HG03565 (cell line): ENCODE measurements at regions not wholly inside any gene's neighbourhood (a gene's known extent, or its start where the extent isn't known, plus 50 kb on each side); places are given as distances from the start of the nearest gene placed in this dataset.
"Not testable (repeated sequence)": the region's sequence is repeated elsewhere in the genome, so short reads cannot be mapped to it uniquely, and the experiment has no call there.

Experiments
- ATAC-seq: cut with Tn5 transposase; IDR thresholded peaks from one replicate; pipeline ENCODE4 v1.9.1; 2021; ENCODE audit warnings: mild to moderate bottlenecking, moderate library complexity; ENCODE audit not compliant: unreplicated experiment

GRCh38 chr13:89136678-89137077 lies 1465.5 kb downstream of the SLITRK5 start:
- no peak for ATAC-seq

- no peak for ATAC-seq
Measured at GRCh38 chr13:89150362-89150761, 1479.2 kb downstream of the SLITRK5 start.

- no peak for ATAC-seq
Measured at GRCh38 chr13:89153941-89154340, 1482.8 kb downstream of the SLITRK5 start.

GRCh38 chr13:89163096-89163495 lies 1491.9 kb downstream of the SLITRK5 start:
- ATAC-seq, result no peak

- ATAC-seq, result no peak
Measured at GRCh38 chr13:89165685-89166084, 1494.5 kb downstream of the SLITRK5 start.

GRCh38 chr13:89169951-89170350 lies 1498.8 kb downstream of the SLITRK5 start:
- no peak for ATAC-seq

- ATAC-seq, result no peak
Measured at GRCh38 chr13:89181041-89181440, 1509.9 kb downstream of the SLITRK5 start.

GRCh38 chr13:89199138-89199537 lies 1528.0 kb downstream of the SLITRK5 start:
- ATAC-seq, result no peak

GRCh38 chr13:89204435-89204834 lies 1533.3 kb downstream of the SLITRK5 start:
- no peak for ATAC-seq

- no peak for ATAC-seq
Measured at GRCh38 chr13:89205856-89206520, 1534.8 kb downstream of the SLITRK5 start.

GRCh38 chr13:89212186-89212585 lies 1541.0 kb downstream of the SLITRK5 start:
- ATAC-seq, result no peak

GRCh38 chr13:89214185-89214584 lies 1543.0 kb downstream of the SLITRK5 start:
- no peak for ATAC-seq

- ATAC-seq, result not testable (repeated sequence)
Measured at GRCh38 chr13:89215319-89215718, 1544.1 kb downstream of the SLITRK5 start.

GRCh38 chr13:89217813-89218212 lies 1546.6 kb downstream of the SLITRK5 start:
- ATAC-seq, result no peak

- ATAC-seq, result no peak
Measured at GRCh38 chr13:89221557-89222158, 1550.5 kb downstream of the SLITRK5 start.

GRCh38 chr13:89227356-89227755 lies 1556.2 kb downstream of the SLITRK5 start:
- no peak for ATAC-seq

GRCh38 chr13:89238496-89238895 lies 1567.3 kb downstream of the SLITRK5 start:
- no peak for ATAC-seq

GRCh38 chr13:89239361-89240127 lies 1568.4 kb downstream of the SLITRK5 start:
- ATAC-seq, result no peak

GRCh38 chr13:89255844-89256406 lies 1584.8 kb downstream of the SLITRK5 start:
- ATAC-seq, result no peak

- ATAC-seq, result no peak
Measured at GRCh38 chr13:89267734-89268133, 1596.6 kb downstream of the SLITRK5 start.

GRCh38 chr13:89269737-89270136 lies 1598.6 kb downstream of the SLITRK5 start:
- no peak for ATAC-seq

- no peak for ATAC-seq
Measured at GRCh38 chr13:89270736-89271135, 1599.6 kb downstream of the SLITRK5 start.
